Skeletal muscle cell (primary cell): ENCODE measurements at regions not wholly inside any gene's neighbourhood (a gene's known extent, or its start where the extent isn't known, plus 50 kb on each side); places are given as distances from the start of the nearest gene placed in this dataset.
"Not testable (repeated sequence)": the region's sequence is repeated elsewhere in the genome, so short reads cannot be mapped to it uniquely, and the experiment has no call there.

Source experiments
- DNase-seq: peaks from one replicate; pipeline ENCODE4 v3.0.0-alpha.2; 2010; ENCODE audit warnings: low read depth
- H3K4me3 ChIP-seq: 2 replicates; pipeline ENCODE4 v1.5.1; 2011; ENCODE audit warnings: low read depth, mild to moderate bottlenecking, control low read depth, low read length, moderate library complexity

GRCh38 chr4:138407329-138407728 lies 165.2 kb upstream of the SLC7A11 start:
- DNase-seq = no peak
- no peak overlapping the region for H3K4me3 ChIP-seq

DNA sequence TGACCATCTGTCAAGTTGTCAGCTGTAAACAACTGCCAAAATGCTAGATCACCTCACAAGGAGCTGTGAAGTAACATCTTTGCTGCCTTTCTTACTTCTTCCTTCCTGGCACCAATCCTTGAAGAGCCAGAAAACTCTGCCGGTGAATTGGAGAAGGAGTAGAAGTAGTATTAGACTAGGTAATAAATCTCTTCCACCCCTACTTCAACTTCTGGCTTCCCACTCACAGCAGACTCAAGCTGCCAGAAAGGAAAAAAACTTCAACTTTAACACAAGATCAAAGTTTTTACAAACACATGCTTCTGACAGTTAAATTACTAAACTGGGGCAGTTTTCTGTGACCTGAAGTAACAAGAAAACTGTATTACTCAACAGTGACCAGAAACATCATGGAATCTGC lies 164.7 kb upstream of the SLC7A11 start:
- DNase-seq = peak; percentile 58
- no peak overlapping the region for H3K4me3 ChIP-seq

- peak; percentile 43 for DNase-seq
Measured at GRCh38 chr4:138405934-138406567, 163.9 kb upstream of the SLC7A11 start.

DNA sequence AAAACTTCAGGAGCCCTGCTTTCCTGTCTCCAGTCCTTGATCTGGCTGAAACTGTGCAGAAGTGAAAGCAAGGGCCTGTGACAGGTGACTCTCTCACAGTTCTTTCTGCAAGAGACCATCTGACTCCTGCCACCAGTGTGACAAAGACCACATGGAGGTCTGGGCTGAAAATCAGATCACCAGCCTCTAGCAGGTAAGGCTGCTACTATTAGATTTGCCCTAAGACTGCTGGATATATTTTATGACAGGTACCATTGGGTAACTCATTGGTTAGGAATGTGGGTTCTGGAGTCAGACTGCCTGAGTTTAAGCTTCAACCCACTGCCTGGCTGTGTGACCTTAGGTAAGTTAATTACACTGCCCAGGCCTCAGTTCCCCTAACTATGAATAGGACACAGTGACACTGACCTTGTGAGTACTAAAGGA lies 163.3 kb upstream of the SLC7A11 start:
- H3K4me3 ChIP-seq = no peak overlapping the region
- no peak for DNase-seq

More at GRCh38 chr4:138405934-138406567, 163.9 kb upstream of the SLC7A11 start:
- H3K4me3 ChIP-seq = no peak overlapping the region

GRCh38 chr4:138404801-138405200 lies 162.7 kb upstream of the SLC7A11 start:
- no peak for DNase-seq
- H3K4me3 ChIP-seq = no peak overlapping the region

GRCh38 chr4:138404251-138404650 lies 162.1 kb upstream of the SLC7A11 start:
- no peak for DNase-seq
- H3K4me3 ChIP-seq = no peak overlapping the region

DNA sequence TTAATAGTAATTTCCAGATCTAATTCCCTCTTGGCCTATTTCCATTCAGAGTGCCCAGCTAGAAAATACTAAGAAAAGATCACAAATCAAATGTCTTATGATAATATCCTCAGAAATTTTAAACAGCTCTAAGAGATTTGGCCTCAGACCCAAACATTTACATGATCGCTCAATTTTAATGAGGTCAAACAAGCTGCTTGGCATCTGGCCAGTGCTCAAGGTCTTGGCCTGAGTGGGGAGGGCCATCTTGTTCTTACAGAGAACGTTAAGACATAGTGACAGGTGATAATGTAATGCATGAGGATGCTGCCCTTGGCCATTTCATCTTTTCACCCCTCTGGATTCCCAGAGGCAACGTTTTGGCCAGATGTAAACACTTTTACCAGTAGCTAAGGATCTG lies 159.2 kb upstream of the SLC7A11 start:
- no peak overlapping the region for H3K4me3 ChIP-seq
- no peak for DNase-seq

GRCh38 chr4:138400543-138400942 lies 158.4 kb upstream of the SLC7A11 start:
- no peak for DNase-seq
- H3K4me3 ChIP-seq = no peak overlapping the region

GRCh38 chr4:138400066-138400465 lies 157.9 kb upstream of the SLC7A11 start:
- DNase-seq = no peak
- H3K4me3 ChIP-seq = no peak overlapping the region

DNA sequence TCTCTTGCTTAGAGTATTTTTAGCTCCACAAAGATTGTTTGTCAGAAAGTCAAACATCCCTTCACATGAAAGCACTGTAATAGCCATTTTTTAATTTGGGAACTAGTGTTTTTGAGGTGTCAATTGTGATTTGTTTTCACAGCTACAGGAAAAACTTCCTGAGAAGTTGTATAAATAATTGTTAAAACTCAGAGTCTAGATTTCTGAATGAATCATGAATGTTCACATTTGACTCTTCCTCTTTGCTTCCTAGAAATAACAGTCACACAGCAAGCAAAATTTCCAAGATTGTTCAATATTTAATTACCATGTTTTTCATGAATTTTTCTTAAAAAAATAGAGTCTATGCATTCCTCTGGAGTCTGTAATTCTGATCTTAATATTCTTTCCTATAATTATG lies 156.9 kb upstream of the SLC7A11 start:
- H3K4me3 ChIP-seq = no peak overlapping the region
- DNase-seq = no peak

- DNase-seq = no peak
- no peak overlapping the region for H3K4me3 ChIP-seq
Measured at GRCh38 chr4:138398322-138398721, 156.2 kb upstream of the SLC7A11 start.

- H3K4me3 ChIP-seq = no peak overlapping the region
- no peak for DNase-seq
Measured at GRCh38 chr4:138393886-138394610, 151.9 kb upstream of the SLC7A11 start.

- H3K4me3 ChIP-seq = no peak overlapping the region
- DNase-seq = no peak
Measured at GRCh38 chr4:138392751-138393308, 150.7 kb upstream of the SLC7A11 start.

- no peak overlapping the region for H3K4me3 ChIP-seq
- DNase-seq = no peak
Measured at GRCh38 chr4:138389976-138390685, 148.0 kb upstream of the SLC7A11 start.

DNA sequence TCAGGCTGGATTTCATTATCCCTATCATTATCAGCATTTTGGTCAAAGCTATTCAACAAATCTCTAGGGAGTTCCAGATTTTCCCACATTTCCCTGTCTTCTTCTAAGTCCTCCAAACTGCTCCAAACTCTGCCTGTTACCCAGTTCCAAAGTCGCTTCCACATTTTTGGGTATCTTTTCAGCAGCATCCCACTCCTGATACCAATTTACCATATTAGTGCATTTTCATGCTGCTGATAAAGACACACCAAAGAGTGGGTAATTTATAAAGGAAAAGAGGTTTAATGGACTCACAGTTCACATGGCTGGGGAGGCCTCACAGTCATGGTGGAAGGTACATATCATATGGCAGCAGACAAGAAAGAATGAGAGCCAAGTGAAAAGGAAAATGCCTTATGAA lies 132.8 kb upstream of the SLC7A11 start:
- H3K4me3 ChIP-seq = no peak overlapping the region
- DNase-seq = no peak

- no peak overlapping the region for H3K4me3 ChIP-seq
Measured at GRCh38 chr4:138367942-138368341, 125.8 kb upstream of the SLC7A11 start.

GRCh38 chr4:138352446-138352845 lies 110.3 kb upstream of the SLC7A11 start:
- not testable (repeated sequence) for H3K4me3 ChIP-seq, DNase-seq

More at GRCh38 chr4:138367942-138368341, 125.8 kb upstream of the SLC7A11 start:
- no peak for DNase-seq

- DNase-seq = no peak
- H3K4me3 ChIP-seq = no peak overlapping the region
Measured at GRCh38 chr4:138348055-138348454, 105.9 kb upstream of the SLC7A11 start.

DNA sequence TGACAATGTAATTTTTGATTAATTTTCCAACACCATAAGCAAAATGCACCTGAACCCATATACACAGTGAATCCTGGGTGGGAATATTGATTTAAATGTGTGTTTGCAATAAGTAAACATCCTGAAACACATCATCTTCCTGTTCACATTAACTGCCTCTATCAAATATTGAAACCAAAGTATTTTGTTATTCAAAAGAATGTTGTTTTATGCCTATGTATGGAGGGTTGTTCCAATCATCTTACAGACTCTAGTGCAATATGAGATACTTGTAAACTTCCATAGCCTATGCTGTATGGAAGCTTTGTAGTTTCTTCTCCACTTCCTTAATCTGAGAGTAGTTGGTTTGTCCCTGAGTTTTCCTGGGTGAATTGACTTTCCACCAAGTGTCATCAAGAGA lies 105.4 kb upstream of the SLC7A11 start:
- no peak overlapping the region for H3K4me3 ChIP-seq
- no peak for DNase-seq

GRCh38 chr4:138344851-138345250 lies 102.7 kb upstream of the SLC7A11 start:
- no peak for DNase-seq

More at GRCh38 chr4:138344851-138345250, 102.7 kb upstream of the SLC7A11 start:
- H3K4me3 ChIP-seq = no peak overlapping the region
